MCF 10A (cell line): ENCODE measurements at regions not wholly inside any gene's neighbourhood (a gene's known extent, or its start where the extent isn't known, plus 50 kb on each side); places are given as distances from the start of the nearest gene placed in this dataset.

Source experiments
- BruUV-seq: library from RNA; stranded (reverse); fragments of 400-500 nt; replicated peaks from 2 replicates; lab custom pipeline; 2021; lab: Mats Ljungman, UMichigan
- CTCF ChIA-PET: fragments of 300-600 bp; sonication (Branson Sonifier 250); formaldehyde crosslinking; extraction: SDS; loops from one replicate; lab custom pipeline; 2021; ENCODE audit warnings: antibody characterized with exemption, inconsistent platforms; lab: Yijun Ruan, JAX
- POLR2A ChIA-PET: fragments of 300-600, 350-650 bp; sonication (Branson Sonifier 250); formaldehyde crosslinking; extraction: SDS; loops from one replicate; lab custom pipeline; 2020; ENCODE audit warnings: antibody characterized with exemption, inconsistent platforms; lab: Yijun Ruan, JAX
- DNase-seq: peaks from one replicate; pipeline ENCODE4 v3.0.0-alpha.2; 2018; ENCODE audit not compliant: unreplicated experiment
- H3K27ac Mint-ChIP-seq: one replicate; pipeline ENCODE4 v1.8.0; 2022; ENCODE audit warnings: mild to moderate bottlenecking, low read depth, mixed read lengths; ENCODE audit not compliant: unreplicated experiment
- H3K27me3 Mint-ChIP-seq: one replicate; pipeline ENCODE4 v1.8.0; 2022; ENCODE audit warnings: mixed read lengths; ENCODE audit not compliant: insufficient read depth, unreplicated experiment
- H3K36me3 Mint-ChIP-seq: one replicate; pipeline ENCODE4 v1.8.0; 2022; ENCODE audit warnings: mild to moderate bottlenecking, moderate library complexity, mixed read lengths; ENCODE audit not compliant: insufficient read depth, unreplicated experiment
- H3K4me1 Mint-ChIP-seq: one replicate; pipeline ENCODE4 v1.8.0; 2022; ENCODE audit warnings: mixed read lengths; ENCODE audit not compliant: insufficient read depth, unreplicated experiment
- H3K4me3 Mint-ChIP-seq: one replicate; pipeline ENCODE4 v1.8.0; 2022; ENCODE audit warnings: mild to moderate bottlenecking, moderate library complexity, mixed read lengths; ENCODE audit not compliant: unreplicated experiment
- H3K9me3 Mint-ChIP-seq: one replicate; pipeline ENCODE4 v1.8.0; 2022; ENCODE audit warnings: mixed read lengths; ENCODE audit not compliant: unreplicated experiment
- CTCF ChIP-seq: fragments of 200-600 bp; IDR thresholded peaks from one replicate; pipeline ENCODE4 v1.8.0; 2022; ENCODE audit warnings: antibody characterized with exemption, mild to moderate bottlenecking; ENCODE audit not compliant: unreplicated experiment
- intact Hi-C: fragments of 100-400 bp; cut with micrococcal nuclease; formaldehyde crosslinking; loops from 2 replicates; pipeline ENCODE4 v1.14.1; 2022

- no TSS peak for BruUV-seq
- intact Hi-C loops, result no loop called here
- no peak for TF ChIP-seq CTCF
- H3K4me1 Mint-ChIP-seq, result no peaks in the 10 kb centered on the region
- no peak overlapping the region for H3K27ac Mint-ChIP-seq
- H3K36me3 Mint-ChIP-seq, result no peaks in the 10 kb centered on the region
- no peaks in the 10 kb centered on the region for H3K9me3 Mint-ChIP-seq
- POLR2A ChIA-PET, result interaction anchor here (0.6 kb wide), 1 partner anchor 28 kb away, joined by 3 read pairs; no protein-coding TSS in a partner anchor
- DNase-seq, result no peak
- no peak overlapping the region for H3K4me3 Mint-ChIP-seq
- CTCF ChIA-PET, result no interaction called here
- peaks cover 14% of the 10 kb centered on the region for H3K27me3 Mint-ChIP-seq
Observed at GRCh38 chr5:15203376-15203775, 296.6 kb upstream of the FBXL7 start.

GRCh38 chr5:15191012-15191411 lies 309.0 kb upstream of the FBXL7 start:
- Mint-ChIP-seq H3K27ac (no peak overlapping the region), H3K27me3 (peaks cover 11% of the 10 kb centered on the region), H3K4me1 (no peaks in the 10 kb centered on the region), H3K9me3 (no peaks in the 10 kb centered on the region), H3K36me3 (no peaks in the 10 kb centered on the region), H3K4me3 (no peak overlapping the region)
- intact Hi-C loops, result loop anchor here (2.0 kb wide), 1 partner anchor 804 kb away; no protein-coding TSS in a partner anchor
- CTCF ChIA-PET, result interaction anchor here (0.9 kb wide), 1 partner anchor 18 kb away, joined by 4 read pairs; no protein-coding TSS in a partner anchor
- BruUV-seq, result no TSS peak
- POLR2A ChIA-PET, result no interaction called here
- peak; percentile 18 for TF ChIP-seq CTCF
- DNase-seq, result peak; percentile 6

- H3K27ac Mint-ChIP-seq, result no peak overlapping the region
- ChIA-PET CTCF (interaction anchor here (0.6 kb wide), 1 partner anchor 11 kb away, joined by 3 read pairs; no protein-coding TSS in a partner anchor), POLR2A (no interaction called here)
- BruUV-seq, result no TSS peak
- no peak overlapping the region for H3K4me3 Mint-ChIP-seq
- TF ChIP-seq CTCF, result peak; percentile 6
- H3K27me3 Mint-ChIP-seq, result peaks cover 39% of the 10 kb centered on the region
- no peaks in the 10 kb centered on the region for H3K36me3 Mint-ChIP-seq
- no peaks in the 10 kb centered on the region for H3K4me1 Mint-ChIP-seq
- peak; percentile 13 for DNase-seq
- intact Hi-C loops, result loop anchor here (1.0 kb wide), 1 partner anchor 77 kb away; no protein-coding TSS in a partner anchor
- no peaks in the 10 kb centered on the region for H3K9me3 Mint-ChIP-seq
Observed at GRCh38 chr5:15183520-15183919, 311.9 kb upstream of the ANKH start.

DNA sequence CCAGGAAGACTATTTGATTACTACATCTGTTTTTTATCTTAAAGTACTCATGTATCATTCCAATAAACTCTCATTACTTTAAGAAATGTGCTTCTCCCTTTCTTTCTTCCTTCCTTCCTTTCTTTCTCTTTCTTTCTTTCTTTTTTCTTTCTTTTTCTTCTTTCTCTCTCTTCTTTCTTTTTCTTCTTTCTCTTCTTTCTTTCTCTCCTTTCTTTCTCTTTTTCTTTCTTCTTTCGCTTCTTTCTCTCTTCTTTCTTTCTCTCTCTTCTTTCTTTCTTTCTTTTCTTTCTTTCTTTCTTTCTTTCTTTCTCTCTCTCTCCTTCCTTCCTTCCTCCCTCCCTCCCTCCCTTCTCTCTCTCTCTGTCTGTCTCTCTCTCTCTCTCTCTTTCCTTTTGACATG lies 298.6 kb upstream of the ANKH start:
- Mint-ChIP-seq H3K27me3 (peaks cover 44% of the 10 kb centered on the region), H3K4me3 (no peak overlapping the region), H3K36me3 (no peaks in the 10 kb centered on the region), H3K27ac (no peak overlapping the region), H3K4me1 (no peaks in the 10 kb centered on the region), H3K9me3 (no peaks in the 10 kb centered on the region)
- TF ChIP-seq CTCF, result no peak
- no peak for DNase-seq
- POLR2A ChIA-PET, result no interaction called here
- no TSS peak for BruUV-seq
- intact Hi-C loops, result no loop called here
- CTCF ChIA-PET, result no interaction called here
